Cardiac muscle cell (in vitro differentiated cells and primary cell): ENCODE measurements at regions not wholly inside any gene's neighbourhood (a gene's known extent, or its start where the extent isn't known, plus 50 kb on each side); places are given as distances from the start of the nearest gene placed in this dataset.
A peak's percentile ranks its signal among the peaks of the same experiment; 100 is the strongest.

Source experiments
- DNase-seq, 2 donors: peaks; one replicate each; pipeline versions ENCODE4 v3.0.0 to v3.0.0-alpha.2; 2010 to 2017; ENCODE audit warnings: low read depth in 1 of 2, low spot score in 1 of 2
- H3K27ac ChIP-seq: fragments of 200-600 bp; sonication (generic); 2 replicates; pipeline ENCODE4 v1.5.1; 2016
- H3K27me3 ChIP-seq: fragments of 200-600 bp; sonication (generic); 2 replicates; pipeline ENCODE4 v1.6.0; 2016; ENCODE audit warnings: control low read depth
- H3K36me3 ChIP-seq: fragments of 200-600 bp; sonication (generic); 2 replicates; pipeline ENCODE4 v1.5.1; 2016; ENCODE audit warnings: control low read depth
- H3K4me1 ChIP-seq: fragments of 200-600 bp; sonication (generic); 2 replicates; pipeline ENCODE4 v1.8.1; 2017; ENCODE audit warnings: low read depth, mild to moderate bottlenecking, mixed run types
- H3K4me3 ChIP-seq: fragments of 200-600 bp; sonication (generic); 2 replicates; pipeline ENCODE4 v1.5.1; 2016; ENCODE audit warnings: mild to moderate bottlenecking
- H3K9me3 ChIP-seq: fragments of 200-600 bp; sonication (generic); 2 replicates; pipeline ENCODE4 v1.5.1; 2017; ENCODE audit warnings: low read depth, mild to moderate bottlenecking, control low read depth
- CTCF ChIP-seq: IDR thresholded peaks from 2 replicates; pipeline ENCODE4 v1.5.1; 2012; ENCODE audit warnings: low read depth, mild to moderate bottlenecking, low read length

GRCh38 chr4:53653484-53654053 lies 62.3 kb upstream of the LNX1 start:
- Histone ChIP-seq H3K36me3 (no peaks in the 10 kb centered on the region), H3K9me3 (no peaks in the 10 kb centered on the region), H3K4me3 (no peak overlapping the region), H3K27ac (no peak overlapping the region), H3K4me1 (no peaks in the 10 kb centered on the region), H3K27me3 (no peaks in the 10 kb centered on the region)
- no peak for TF ChIP-seq CTCF
- DNase-seq: peak in 1 of 2 donors; percentile 41

DNA sequence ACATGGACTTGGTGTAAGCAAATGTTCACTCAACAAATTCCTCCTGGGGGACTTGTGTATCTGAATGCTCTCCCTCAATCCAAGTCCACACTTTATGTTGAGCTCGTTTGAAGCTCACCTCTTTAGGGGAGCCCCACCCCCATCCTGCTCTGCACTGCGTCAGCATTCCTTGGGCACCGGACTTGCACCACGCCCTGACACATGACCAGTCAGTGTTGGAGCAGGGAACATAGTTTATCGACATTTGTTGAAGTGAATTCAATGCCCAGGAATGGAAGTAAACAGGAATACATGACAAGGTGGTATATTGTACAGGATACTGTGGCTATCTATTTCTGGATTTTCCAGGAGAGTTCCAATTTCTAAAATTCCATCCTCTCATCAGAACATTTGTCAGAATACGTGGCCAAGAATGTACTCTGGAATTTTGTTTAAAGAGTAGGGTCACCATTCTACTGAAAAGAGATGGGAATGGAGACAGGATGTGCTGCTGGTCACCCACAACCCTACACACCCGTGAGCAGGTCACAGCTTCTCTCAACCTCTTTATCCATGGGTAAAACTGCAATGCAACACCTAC lies 60.0 kb upstream of the LNX1 start:
- Histone ChIP-seq H3K27me3 (no peaks in the 10 kb centered on the region), H3K4me3 (no peak overlapping the region), H3K36me3 (no peaks in the 10 kb centered on the region), H3K4me1 (no peaks in the 10 kb centered on the region), H3K27ac (no peak overlapping the region), H3K9me3 (no peaks in the 10 kb centered on the region)
- TF ChIP-seq CTCF: no peak
- DNase-seq: no peak

DNA sequence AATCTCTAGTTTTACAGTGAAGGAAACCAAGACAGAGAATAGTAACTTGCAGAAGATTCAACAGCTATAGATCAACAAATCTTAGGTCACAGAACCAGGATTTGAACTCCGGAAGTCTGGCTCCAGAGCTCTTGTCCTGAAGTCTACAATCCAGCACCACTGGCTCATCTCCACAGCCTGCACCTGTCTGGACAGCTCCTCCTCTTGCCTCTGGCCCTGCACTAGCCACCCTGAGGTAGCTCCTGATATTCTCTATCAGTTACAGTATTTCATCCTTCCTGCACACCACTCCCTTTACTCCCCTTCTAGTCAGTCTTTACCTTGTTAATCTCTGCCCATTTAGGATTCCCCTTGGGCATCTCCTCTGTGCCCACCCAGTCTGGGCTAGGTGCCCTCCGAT lies 58.1 kb upstream of the LNX1 start:
- Histone ChIP-seq H3K27ac (no peak overlapping the region), H3K4me3 (no peak overlapping the region), H3K9me3 (no peaks in the 10 kb centered on the region), H3K4me1 (no peaks in the 10 kb centered on the region), H3K27me3 (no peaks in the 10 kb centered on the region), H3K36me3 (no peaks in the 10 kb centered on the region)
- TF ChIP-seq CTCF: no peak
- DNase-seq: no peak

- TF ChIP-seq CTCF: no peak
- no peak overlapping the region for H3K27ac ChIP-seq
- no peak overlapping the region for H3K4me3 ChIP-seq
- no peaks in the 10 kb centered on the region for H3K27me3 ChIP-seq
- H3K36me3 ChIP-seq: no peaks in the 10 kb centered on the region
- no peaks in the 10 kb centered on the region for H3K4me1 ChIP-seq
- H3K9me3 ChIP-seq: no peaks in the 10 kb centered on the region
- DNase-seq: no peak
Observed at GRCh38 chr4:53647547-53647946, 56.3 kb upstream of the LNX1 start.

DNA sequence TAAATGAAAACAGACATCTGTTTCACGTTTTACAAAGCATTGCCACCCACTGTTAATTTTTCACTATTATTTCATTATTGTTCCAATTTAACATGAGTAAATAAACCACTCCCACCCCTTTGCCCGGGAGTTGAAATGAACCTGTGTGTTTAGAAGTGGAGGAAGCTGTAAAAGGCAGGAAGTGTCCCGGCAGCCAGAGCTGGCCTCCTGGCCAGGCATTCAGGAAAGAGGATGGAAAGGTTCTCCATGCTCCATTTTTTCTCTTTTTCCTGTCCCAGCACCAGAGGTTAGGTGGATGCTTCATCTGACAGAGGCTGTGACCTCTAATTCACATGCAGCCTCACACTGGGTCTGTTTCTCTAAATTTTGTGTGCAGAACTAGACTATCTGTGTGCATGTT lies 55.5 kb upstream of the LNX1 start:
- Histone ChIP-seq H3K9me3 (no peaks in the 10 kb centered on the region), H3K4me3 (no peak overlapping the region), H3K4me1 (no peaks in the 10 kb centered on the region), H3K36me3 (no peaks in the 10 kb centered on the region), H3K27me3 (no peaks in the 10 kb centered on the region), H3K27ac (no peak overlapping the region)
- TF ChIP-seq CTCF: no peak
- DNase-seq: no peak

- H3K27me3 ChIP-seq: no peaks in the 10 kb centered on the region
Observed at GRCh38 chr4:53645108-53645507, 53.8 kb upstream of the LNX1 start.

More at GRCh38 chr4:53645108-53645507, 53.8 kb upstream of the LNX1 start:
- Histone ChIP-seq H3K36me3 (no peaks in the 10 kb centered on the region), H3K27ac (no peak overlapping the region), H3K9me3 (no peaks in the 10 kb centered on the region), H3K4me1 (peaks cover 15% of the 10 kb centered on the region), H3K4me3 (no peak overlapping the region)
- TF ChIP-seq CTCF: no peak
- no peak for DNase-seq
